ENCODE measurements at regions not wholly inside any gene's neighbourhood (a gene's known extent, or its start where the extent isn't known, plus 50 kb on each side); places are given as distances from the start of the nearest gene placed in this dataset.
A peak's percentile ranks its signal among the peaks of the same experiment; 100 is the strongest.

GRCh38 chr1:83548311-83548710, 450.6 kb downstream of the TTLL7 start:
- H3K4me3 ChIP-seq (ENCODE audit: low read depth, low read length) = no peak overlapping the region
- H3K27ac ChIP-seq (ENCODE audit: low read depth, low read length) = peak overlapping the region; percentile 21; the same call in 1 of the 2 replicates
- H2AFZ ChIP-seq (ENCODE audit: low read length, unreplicated experiment) = no peak overlapping the region
- H3K4me1 ChIP-seq (ENCODE audit: control insufficient read depth, insufficient read depth, low read length, unreplicated experiment) = peaks cover 11% of the 10 kb centered on the region
- no peaks in the 10 kb centered on the region for H3K79me2 ChIP-seq (ENCODE audit: control insufficient read depth, insufficient read depth, low read length, unreplicated experiment)
- no peaks in the 10 kb centered on the region for H3K27me3 ChIP-seq (ENCODE audit: insufficient read depth, low read length)
- H3K36me3 ChIP-seq (ENCODE audit: insufficient read depth, low read length) = no peaks in the 10 kb centered on the region

- no peak overlapping the region for H2AFZ ChIP-seq (ENCODE audit: low read length, unreplicated experiment)
- H3K27me3 ChIP-seq (ENCODE audit: insufficient read depth, low read length) = no peaks in the 10 kb centered on the region
Measured at GRCh38 chr1:83547901-83548300, 451.0 kb downstream of the TTLL7 start.

GRCh38 chr1:83546874-83547273, 452.1 kb downstream of the TTLL7 start:
- Histone ChIP-seq H3K36me3 (ENCODE audit: insufficient read depth, low read length) (no peaks in the 10 kb centered on the region), H3K4me1 (ENCODE audit: control insufficient read depth, insufficient read depth, low read length, unreplicated experiment) (peaks cover 11% of the 10 kb centered on the region), H3K27ac (ENCODE audit: low read depth, low read length) (no peak overlapping the region), H3K27me3 (ENCODE audit: insufficient read depth, low read length) (no peaks in the 10 kb centered on the region), H2AFZ (ENCODE audit: low read length, unreplicated experiment) (no peak overlapping the region), H3K4me3 (ENCODE audit: low read depth, low read length) (no peak overlapping the region), H3K79me2 (ENCODE audit: control insufficient read depth, insufficient read depth, low read length, unreplicated experiment) (no peaks in the 10 kb centered on the region)

More at GRCh38 chr1:83547901-83548300, 451.0 kb downstream of the TTLL7 start:
- Histone ChIP-seq H3K4me1 (ENCODE audit: control insufficient read depth, insufficient read depth, low read length, unreplicated experiment) (peaks cover 11% of the 10 kb centered on the region), H3K79me2 (ENCODE audit: control insufficient read depth, insufficient read depth, low read length, unreplicated experiment) (no peaks in the 10 kb centered on the region), H3K4me3 (ENCODE audit: low read depth, low read length) (no peak overlapping the region), H3K36me3 (ENCODE audit: insufficient read depth, low read length) (no peaks in the 10 kb centered on the region), H3K27ac (ENCODE audit: low read depth, low read length) (peak overlapping the region; percentile 21; the same call in 1 of the 2 replicates)

GRCh38 chr1:83545066-83545862, 453.7 kb downstream of the TTLL7 start:
- no peaks in the 10 kb centered on the region for H3K27me3 ChIP-seq (ENCODE audit: insufficient read depth, low read length)
- H3K36me3 ChIP-seq (ENCODE audit: insufficient read depth, low read length) = no peaks in the 10 kb centered on the region
- H3K79me2 ChIP-seq (ENCODE audit: control insufficient read depth, insufficient read depth, low read length, unreplicated experiment) = no peaks in the 10 kb centered on the region
- no peak overlapping the region for H3K4me3 ChIP-seq (ENCODE audit: low read depth, low read length)
- peaks cover 11% of the 10 kb centered on the region for H3K4me1 ChIP-seq (ENCODE audit: control insufficient read depth, insufficient read depth, low read length, unreplicated experiment)
- no peak overlapping the region for H2AFZ ChIP-seq (ENCODE audit: low read length, unreplicated experiment)
- no peak overlapping the region for H3K27ac ChIP-seq (ENCODE audit: low read depth, low read length)

GRCh38 chr1:83543222-83543973, 455.5 kb downstream of the TTLL7 start:
- H3K4me3 ChIP-seq (ENCODE audit: low read depth, low read length) = no peak overlapping the region
- no peak overlapping the region for H2AFZ ChIP-seq (ENCODE audit: low read length, unreplicated experiment)
- H3K79me2 ChIP-seq (ENCODE audit: control insufficient read depth, insufficient read depth, low read length, unreplicated experiment) = no peaks in the 10 kb centered on the region
- no peak overlapping the region for H3K27ac ChIP-seq (ENCODE audit: low read depth, low read length)
- H3K4me1 ChIP-seq (ENCODE audit: control insufficient read depth, insufficient read depth, low read length, unreplicated experiment) = peaks cover 11% of the 10 kb centered on the region
- H3K27me3 ChIP-seq (ENCODE audit: insufficient read depth, low read length) = no peaks in the 10 kb centered on the region
- H3K36me3 ChIP-seq (ENCODE audit: insufficient read depth, low read length) = no peaks in the 10 kb centered on the region

GRCh38 chr1:83531521-83532309, 467.2 kb downstream of the TTLL7 start:
- Histone ChIP-seq H3K27ac (ENCODE audit: low read depth, low read length) (no peak overlapping the region), H3K4me1 (ENCODE audit: control insufficient read depth, insufficient read depth, low read length, unreplicated experiment) (no peaks in the 10 kb centered on the region), H3K79me2 (ENCODE audit: control insufficient read depth, insufficient read depth, low read length, unreplicated experiment) (no peaks in the 10 kb centered on the region), H3K27me3 (ENCODE audit: insufficient read depth, low read length) (no peaks in the 10 kb centered on the region), H3K4me3 (ENCODE audit: low read depth, low read length) (no peak overlapping the region), H3K36me3 (ENCODE audit: insufficient read depth, low read length) (no peaks in the 10 kb centered on the region), H2AFZ (ENCODE audit: low read length, unreplicated experiment) (no peak overlapping the region)

GRCh38 chr1:83530506-83530905, 468.4 kb downstream of the TTLL7 start:
- Histone ChIP-seq H3K4me1 (ENCODE audit: control insufficient read depth, insufficient read depth, low read length, unreplicated experiment) (no peaks in the 10 kb centered on the region), H3K79me2 (ENCODE audit: control insufficient read depth, insufficient read depth, low read length, unreplicated experiment) (no peaks in the 10 kb centered on the region), H3K27ac (ENCODE audit: low read depth, low read length) (no peak overlapping the region), H2AFZ (ENCODE audit: low read length, unreplicated experiment) (no peak overlapping the region), H3K4me3 (ENCODE audit: low read depth, low read length) (no peak overlapping the region), H3K27me3 (ENCODE audit: insufficient read depth, low read length) (no peaks in the 10 kb centered on the region), H3K36me3 (ENCODE audit: insufficient read depth, low read length) (no peaks in the 10 kb centered on the region)

- Histone ChIP-seq H3K27me3 (ENCODE audit: insufficient read depth, low read length) (no peaks in the 10 kb centered on the region), H3K79me2 (ENCODE audit: control insufficient read depth, insufficient read depth, low read length, unreplicated experiment) (no peaks in the 10 kb centered on the region), H3K4me3 (ENCODE audit: low read depth, low read length) (no peak overlapping the region), H3K4me1 (ENCODE audit: control insufficient read depth, insufficient read depth, low read length, unreplicated experiment) (no peaks in the 10 kb centered on the region), H3K36me3 (ENCODE audit: insufficient read depth, low read length) (no peaks in the 10 kb centered on the region), H2AFZ (ENCODE audit: low read length, unreplicated experiment) (no peak overlapping the region), H3K27ac (ENCODE audit: low read depth, low read length) (no peak overlapping the region)
Measured at GRCh38 chr1:83527987-83528386, 470.9 kb downstream of the TTLL7 start.

- H3K79me2 ChIP-seq (ENCODE audit: control insufficient read depth, insufficient read depth, low read length, unreplicated experiment) = no peaks in the 10 kb centered on the region
- no peak overlapping the region for H2AFZ ChIP-seq (ENCODE audit: low read length, unreplicated experiment)
- H3K27me3 ChIP-seq (ENCODE audit: insufficient read depth, low read length) = no peaks in the 10 kb centered on the region
- no peak overlapping the region for H3K27ac ChIP-seq (ENCODE audit: low read depth, low read length)
- H3K4me1 ChIP-seq (ENCODE audit: control insufficient read depth, insufficient read depth, low read length, unreplicated experiment) = peaks cover 5% of the 10 kb centered on the region
- H3K36me3 ChIP-seq (ENCODE audit: insufficient read depth, low read length) = no peaks in the 10 kb centered on the region
- no peak overlapping the region for H3K4me3 ChIP-seq (ENCODE audit: low read depth, low read length)
Measured at GRCh38 chr1:83520797-83521196, 478.1 kb downstream of the TTLL7 start.

GRCh38 chr1:83516369-83516768, 482.6 kb downstream of the TTLL7 start:
- H3K27me3 ChIP-seq (ENCODE audit: insufficient read depth, low read length) = no peaks in the 10 kb centered on the region
- no peak overlapping the region for H3K4me3 ChIP-seq (ENCODE audit: low read depth, low read length)
- peak overlapping the region; percentile 13 for H2AFZ ChIP-seq (ENCODE audit: low read length, unreplicated experiment)
- no peaks in the 10 kb centered on the region for H3K36me3 ChIP-seq (ENCODE audit: insufficient read depth, low read length)
- peaks cover 5% of the 10 kb centered on the region for H3K4me1 ChIP-seq (ENCODE audit: control insufficient read depth, insufficient read depth, low read length, unreplicated experiment)
- H3K79me2 ChIP-seq (ENCODE audit: control insufficient read depth, insufficient read depth, low read length, unreplicated experiment) = no peaks in the 10 kb centered on the region
- H3K27ac ChIP-seq (ENCODE audit: low read depth, low read length) = no peak overlapping the region

Measured in ACC112 (cell line).